WI38 (cell line): ENCODE measurements at regions not wholly inside any gene's neighbourhood (a gene's known extent, or its start where the extent isn't known, plus 50 kb on each side); places are given as distances from the start of the nearest gene placed in this dataset.

Experiments
- H3K4me3 ChIP-seq: 2 replicates; pipeline ENCODE4 v1.5.1; 2011; ENCODE audit warnings: low read depth, mild to moderate bottlenecking, control low read depth, low read length
- CTCF ChIP-seq: IDR thresholded peaks from 2 replicates; pipeline ENCODE4 v1.5.1; 2012; ENCODE audit warnings: low read depth, mild to moderate bottlenecking, control low read depth, low read length

- no peak overlapping the region for H3K4me3 ChIP-seq
- no peak for TF ChIP-seq CTCF
These were observed 410.1 kb downstream of the TBC1D32 start for GRCh38 chr6:120924214-120924613.

- no peak for TF ChIP-seq CTCF
- no peak overlapping the region for H3K4me3 ChIP-seq
These were observed 416.1 kb downstream of the TBC1D32 start for GRCh38 chr6:120918137-120918536.

- no peak overlapping the region for H3K4me3 ChIP-seq
- no peak for TF ChIP-seq CTCF
These were observed 417.4 kb downstream of the TBC1D32 start for GRCh38 chr6:120916844-120917243.

- H3K4me3 ChIP-seq, result no peak overlapping the region
- TF ChIP-seq CTCF, result no peak
These were observed 420.8 kb downstream of the TBC1D32 start for GRCh38 chr6:120913486-120913885.

GRCh38 chr6:120908767-120909166 lies 425.5 kb downstream of the TBC1D32 start:
- no peak for TF ChIP-seq CTCF
- no peak overlapping the region for H3K4me3 ChIP-seq

GRCh38 chr6:120903836-120904235 lies 430.4 kb downstream of the TBC1D32 start:
- no peak overlapping the region for H3K4me3 ChIP-seq

GRCh38 chr6:120899932-120900331 lies 434.3 kb downstream of the TBC1D32 start:
- no peak for TF ChIP-seq CTCF
- H3K4me3 ChIP-seq, result no peak overlapping the region

More at GRCh38 chr6:120903836-120904235, 430.4 kb downstream of the TBC1D32 start:
- no peak for TF ChIP-seq CTCF
